Left cardiac atrium (tissue), 4 donors: ENCODE measurements at regions not wholly inside any gene's neighbourhood (a gene's known extent, or its start where the extent isn't known, plus 50 kb on each side); places are given as distances from the start of the nearest gene placed in this dataset.
A peak's percentile ranks its signal among the peaks of the same experiment; 100 is the strongest.

Source experiments
- ATAC-seq, 2 donors: fragments of 200-7000 bp; cut with Tn5 transposase; one replicate each; pipeline ENCODE4 v1.9.1; 2020; ENCODE audit warnings: mild to moderate bottlenecking in 2 of 2, moderate library complexity in 2 of 2
- DNase-seq: peaks from one replicate; pipeline ENCODE4 v3.0.0-alpha.2; 2020
- intact Hi-C, 2 donors: fragments of 100-400 bp; cut with DNase I; formaldehyde crosslinking; loops; one replicate each; pipeline versions ENCODE4 v1.14.1 to v1.15.1; 2022 to 2023
- donor health status: DM: no; HTN: yes; CAD: no.
- donor health status: DM: no; HTN: yes; CAD: no; lungs with severe emphysema.
- donor health status: DM: yes; HTN: yes; CAD: no.
- donor health status: Dilated cardiomyopathy.

DNA sequence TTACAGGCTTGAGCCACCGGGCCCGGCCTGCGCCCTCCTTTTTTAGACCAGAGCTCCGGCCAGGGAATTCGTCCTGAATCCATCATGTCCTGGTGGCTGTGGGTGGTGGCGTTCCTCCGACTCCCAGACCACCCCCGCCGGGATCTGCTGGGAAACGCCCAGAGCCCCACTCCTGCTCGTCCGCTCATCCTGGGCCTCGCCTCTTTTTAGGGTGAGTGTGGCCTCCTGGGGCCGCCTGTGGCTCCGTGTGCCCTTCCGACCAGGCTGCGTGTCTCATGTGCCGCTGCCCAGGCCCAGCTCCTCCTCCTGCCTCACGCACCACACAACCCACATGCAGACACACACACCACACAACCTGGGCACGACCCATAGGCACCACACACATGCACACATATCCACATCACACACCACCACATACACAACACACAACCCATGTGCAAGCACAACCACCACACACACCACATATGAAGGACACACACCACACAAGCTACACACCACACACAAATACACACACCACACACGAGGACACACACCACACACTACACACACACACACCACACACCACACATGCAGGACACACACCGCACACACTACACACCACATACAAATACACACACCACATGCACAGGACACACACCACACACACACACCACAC, 946.2 kb downstream of the BRD1 start:
- DNase-seq (no peak), ATAC-seq (no peak)
- intact Hi-C loops: no loop called here

- intact Hi-C loops: no loop called here
- ATAC-seq (no peak), DNase-seq (no peak)
Observed at GRCh38 chr22:48880749-48881148, 946.9 kb downstream of the BRD1 start.

- ATAC-seq (no peak), DNase-seq (no peak)
- intact Hi-C loops: no loop called here
Observed at GRCh38 chr22:48876951-48877350, 950.7 kb downstream of the BRD1 start.

DNA sequence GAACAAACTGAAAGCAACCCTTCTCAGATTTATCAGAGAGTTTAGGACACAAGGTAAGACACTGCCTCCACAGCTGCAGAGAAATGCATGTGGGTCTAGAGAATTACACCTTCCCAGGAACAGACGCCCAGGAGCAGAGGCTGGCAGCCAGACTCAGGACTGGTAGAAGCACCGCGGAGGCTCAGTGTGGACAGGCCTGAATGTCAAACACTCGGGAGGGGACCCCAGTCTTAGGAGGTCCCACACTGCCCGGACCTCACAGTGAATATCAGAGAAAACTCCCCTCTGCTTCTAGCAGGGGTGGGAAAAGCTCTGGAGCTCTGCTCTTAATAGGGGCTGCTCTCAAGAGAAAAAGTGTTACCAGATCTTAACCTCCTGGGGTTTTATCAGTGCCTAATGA, 952.7 kb downstream of the BRD1 start:
- DNase-seq (no peak), ATAC-seq (no peak)
- intact Hi-C loops: no loop called here

GRCh38 chr22:48873191-48873520, 954.5 kb downstream of the BRD1 start:
- no peak for ATAC-seq
- DNase-seq: no peak
- intact Hi-C loops: no loop called here

GRCh38 chr22:48872271-48873190, 955.1 kb downstream of the BRD1 start:
- intact Hi-C loops: no loop called here
- DNase-seq: no peak
- no peak for ATAC-seq

GRCh38 chr22:48871176-48871840, 956.4 kb downstream of the BRD1 start:
- ATAC-seq (no peak), DNase-seq (no peak)
- intact Hi-C loops: no loop called here

GRCh38 chr22:48870436-48870835, 957.2 kb downstream of the BRD1 start:
- ATAC-seq (no peak), DNase-seq (no peak)
- intact Hi-C loops: no loop called here

- ATAC-seq (no peak), DNase-seq (no peak)
- intact Hi-C loops: no loop called here
Observed at GRCh38 chr22:48869788-48870187, 957.9 kb downstream of the BRD1 start.

- ATAC-seq: no peak
- DNase-seq: no peak
- intact Hi-C loops: no loop called here
Observed at GRCh38 chr22:48869161-48869560, 958.5 kb downstream of the BRD1 start.

GRCh38 chr22:48868554-48868953, 959.1 kb downstream of the BRD1 start:
- no peak for ATAC-seq
- intact Hi-C loops: no loop called here
- no peak for DNase-seq

DNA sequence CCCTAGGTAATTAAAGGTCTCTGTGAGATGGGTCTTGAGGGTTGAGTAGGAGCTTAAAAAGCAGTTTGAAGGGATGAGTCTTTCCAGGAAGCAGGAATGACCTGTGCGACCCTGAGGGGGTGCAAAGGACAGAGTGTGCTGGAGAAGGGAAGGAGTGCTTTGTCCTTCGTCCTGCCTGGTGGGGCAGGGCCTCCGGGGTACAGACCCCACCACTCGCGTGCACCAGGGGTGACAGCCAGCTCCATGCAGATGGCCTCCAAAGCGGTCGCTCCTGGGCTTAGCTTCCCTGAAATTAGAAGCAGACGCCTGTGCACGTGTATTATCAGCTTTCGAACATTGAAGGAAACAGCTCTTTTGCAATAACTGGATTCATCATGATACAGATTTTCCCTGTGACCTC, 959.8 kb downstream of the BRD1 start:
- intact Hi-C loops: no loop called here
- ATAC-seq (no peak), DNase-seq (no peak)

DNA sequence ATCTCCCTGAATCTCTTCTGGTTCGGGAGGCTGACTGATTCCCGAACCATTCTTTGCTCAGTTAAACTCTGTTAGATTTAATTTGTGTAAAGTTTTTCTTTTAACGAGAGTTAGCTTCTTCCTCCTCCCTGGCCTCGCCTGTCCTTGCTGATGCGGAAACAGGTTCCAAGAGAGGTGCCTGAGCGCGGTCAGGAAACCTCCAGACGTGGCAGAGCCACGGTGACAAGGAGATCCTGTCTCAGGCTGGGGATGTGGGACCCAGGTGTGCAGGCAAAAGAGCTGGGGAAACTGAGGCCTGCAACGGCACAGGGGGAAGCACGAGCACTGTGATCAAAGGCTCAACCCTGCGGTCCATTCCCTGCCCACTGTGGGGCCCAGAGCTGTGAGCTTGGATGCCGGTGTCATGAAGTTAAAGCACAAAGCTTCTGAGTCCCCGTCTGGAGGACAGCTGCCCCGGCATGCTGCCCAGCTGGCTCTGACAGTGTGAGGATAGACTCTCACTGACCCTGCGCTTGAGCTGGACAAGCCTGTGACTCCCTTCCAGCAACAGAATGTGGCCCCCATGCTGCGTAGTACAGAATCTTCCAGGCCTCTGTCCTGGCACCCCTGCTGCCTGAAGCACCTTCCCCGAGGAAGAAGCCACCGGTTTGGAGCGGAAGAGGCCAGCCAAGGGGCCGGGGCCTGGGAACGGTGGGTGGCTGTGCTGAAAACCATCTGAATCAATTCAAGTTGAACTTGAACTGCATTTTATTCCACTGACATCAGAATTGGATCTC, 960.6 kb downstream of the BRD1 start:
- ATAC-seq (peak; percentile 38 to 74), DNase-seq (no peak)
- intact Hi-C loops: no loop called here

- DNase-seq (no peak), ATAC-seq (no peak)
- intact Hi-C loops: no loop called here
Observed at GRCh38 chr22:48864748-48865147, 962.9 kb downstream of the BRD1 start.

GRCh38 chr22:48863965-48864528, 963.6 kb downstream of the BRD1 start:
- DNase-seq (no peak), ATAC-seq (no peak)

DNA sequence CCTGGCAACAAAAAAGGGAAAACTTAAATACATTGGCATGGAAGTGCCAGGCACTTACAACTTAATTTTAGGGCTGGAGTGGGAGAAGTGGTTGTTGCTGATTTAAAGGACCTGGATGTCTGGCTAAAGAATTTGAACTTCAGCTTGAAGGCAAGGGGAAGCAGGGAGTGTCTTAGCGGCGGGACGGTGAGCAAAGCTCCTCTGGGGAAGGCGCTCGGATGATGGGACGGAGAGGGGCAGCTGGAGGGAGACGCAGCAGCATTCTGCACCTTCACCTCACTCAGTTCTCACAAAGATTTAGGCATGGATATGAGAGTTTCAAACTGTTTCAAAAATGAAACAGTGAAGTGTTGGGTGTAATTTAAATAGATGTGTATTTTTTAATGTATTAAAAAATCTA, 967.1 kb downstream of the BRD1 start:
- ATAC-seq (no peak), DNase-seq (no peak)
- intact Hi-C loops: no loop called here

More at GRCh38 chr22:48863965-48864528, 963.6 kb downstream of the BRD1 start:
- intact Hi-C loops: no loop called here

DNA sequence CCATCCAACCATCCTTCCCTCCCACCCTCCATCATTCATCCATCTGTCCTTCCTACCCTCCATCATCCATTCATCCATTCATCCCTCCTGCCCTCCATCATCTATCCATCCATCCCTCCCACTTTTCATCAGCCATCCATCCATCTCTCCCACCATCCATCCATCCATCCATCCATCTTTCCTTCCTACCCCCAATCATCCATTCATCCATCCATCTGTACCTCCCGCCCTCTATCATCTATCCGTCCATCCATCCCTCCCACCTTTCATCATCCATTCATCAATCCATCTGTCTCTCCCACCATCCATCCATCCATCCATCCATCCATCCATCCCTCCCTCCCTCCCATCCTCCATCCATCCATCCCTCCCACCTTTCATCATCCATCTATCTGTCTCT, 968.8 kb downstream of the BRD1 start:
- ATAC-seq (no peak), DNase-seq (no peak)
- intact Hi-C loops: no loop called here

- ATAC-seq: no peak
- DNase-seq: no peak
- intact Hi-C loops: no loop called here
Observed at GRCh38 chr22:48858121-48858520, 969.6 kb downstream of the BRD1 start.

- ATAC-seq: no peak
- no peak for DNase-seq
- intact Hi-C loops: no loop called here
Observed at GRCh38 chr22:48857202-48857805, 970.4 kb downstream of the BRD1 start.
